WI38 (cell line): ENCODE measurements at regions not wholly inside any gene's neighbourhood (a gene's known extent, or its start where the extent isn't known, plus 50 kb on each side); places are given as distances from the start of the nearest gene placed in this dataset.

Experiments used
- H3K4me3 ChIP-seq: 2 replicates; pipeline ENCODE4 v1.5.1; 2011; ENCODE audit warnings: low read depth, mild to moderate bottlenecking, control low read depth, low read length
- CTCF ChIP-seq: IDR thresholded peaks from 2 replicates; pipeline ENCODE4 v1.5.1; 2012; ENCODE audit warnings: low read depth, mild to moderate bottlenecking, control low read depth, low read length

- H3K4me3 ChIP-seq, result no peak overlapping the region
- TF ChIP-seq CTCF, result no peak
These were observed 91.8 kb upstream of the MAN2A1 start for GRCh38 chr5:109597893-109598292.

- no peak overlapping the region for H3K4me3 ChIP-seq
- no peak for TF ChIP-seq CTCF
These were observed 95.5 kb upstream of the MAN2A1 start for GRCh38 chr5:109594217-109594616.

DNA sequence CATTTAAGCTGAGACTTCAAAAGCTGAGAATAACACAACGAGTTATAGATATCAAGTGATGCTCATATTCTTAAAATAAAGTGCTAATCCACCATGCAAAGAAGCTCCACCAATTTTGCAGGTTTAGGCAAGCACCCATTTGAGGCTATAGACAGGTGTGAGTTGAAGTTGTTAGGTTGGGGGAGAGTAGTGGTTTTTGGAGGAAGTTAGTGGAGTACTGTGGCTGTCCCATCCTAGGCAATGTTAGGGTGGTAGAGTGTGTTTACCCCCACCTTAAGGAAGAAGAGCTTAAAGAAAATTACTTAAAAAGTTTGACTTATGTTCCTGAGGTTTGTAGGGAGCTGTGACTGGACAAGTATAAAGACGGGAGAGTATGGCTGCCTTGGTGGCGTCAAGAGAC lies 98.9 kb upstream of the MAN2A1 start:
- TF ChIP-seq CTCF, result no peak
- H3K4me3 ChIP-seq, result no peak overlapping the region

GRCh38 chr5:109589986-109590385 lies 99.7 kb upstream of the MAN2A1 start:
- TF ChIP-seq CTCF, result no peak

DNA sequence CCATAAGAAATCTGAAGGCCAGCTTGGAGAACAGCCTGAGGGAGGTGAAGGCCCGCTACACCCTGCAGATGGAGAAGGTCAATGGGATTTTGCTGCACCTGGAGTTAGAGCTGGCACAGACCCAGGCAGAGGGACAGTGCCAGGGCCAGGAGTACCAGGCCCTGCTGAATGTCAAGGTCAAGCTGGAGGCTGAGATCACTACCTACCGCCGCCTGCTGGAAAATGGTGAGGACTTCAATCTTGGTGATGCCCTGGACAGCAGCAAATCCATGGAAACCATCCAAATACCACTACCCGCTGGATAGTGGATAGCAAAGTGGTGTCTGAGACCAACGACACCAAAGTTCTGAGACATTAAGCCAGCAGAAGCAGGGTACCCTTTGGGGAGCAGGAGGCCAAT lies 100.5 kb upstream of the MAN2A1 start:
- no peak overlapping the region for H3K4me3 ChIP-seq
- no peak for TF ChIP-seq CTCF

More at GRCh38 chr5:109589986-109590385, 99.7 kb upstream of the MAN2A1 start:
- H3K4me3 ChIP-seq, result no peak overlapping the region

DNA sequence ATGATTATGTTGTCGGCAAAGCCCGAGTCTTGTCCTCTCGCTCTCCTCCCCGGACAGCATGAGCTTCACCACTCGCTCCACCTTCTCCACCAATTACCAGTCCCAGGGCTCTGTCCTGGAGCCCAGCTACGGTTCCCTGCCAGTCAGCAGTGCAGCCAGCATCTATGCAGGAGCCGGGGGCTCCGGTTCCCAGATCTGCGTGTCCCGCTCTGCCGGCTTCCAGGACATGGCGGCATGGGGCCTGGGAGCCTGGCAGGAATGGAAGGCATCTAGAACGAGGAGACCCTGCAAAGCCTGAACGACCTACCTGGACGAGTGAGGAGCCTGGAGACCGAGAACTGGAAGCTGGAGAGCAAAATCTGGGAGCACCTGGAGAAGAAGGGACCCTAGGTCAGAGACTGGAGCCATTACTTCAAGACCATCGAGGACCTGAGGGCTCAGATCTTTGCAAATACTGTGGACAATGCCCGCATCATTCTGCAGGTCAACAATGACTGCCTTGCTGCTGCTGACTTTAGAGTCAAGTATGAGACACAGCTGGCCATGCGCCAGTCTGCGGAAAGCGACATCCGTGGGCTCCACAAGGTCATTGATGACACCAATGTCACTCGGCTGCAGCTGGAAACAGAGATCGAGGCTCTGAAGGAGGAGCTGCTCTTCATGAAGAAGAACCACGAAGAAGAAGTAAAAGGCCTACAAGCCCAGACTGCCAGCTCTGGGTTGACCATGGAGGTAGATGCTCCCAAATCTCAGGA lies 101.3 kb upstream of the MAN2A1 start:
- no peak overlapping the region for H3K4me3 ChIP-seq
- TF ChIP-seq CTCF, result no peak

- no peak for TF ChIP-seq CTCF
- H3K4me3 ChIP-seq, result no peak overlapping the region
These were observed 104.6 kb upstream of the MAN2A1 start for GRCh38 chr5:109584986-109585599.
